Osteocyte (in vitro differentiated cells): ENCODE measurements at regions not wholly inside any gene's neighbourhood (a gene's known extent, or its start where the extent isn't known, plus 50 kb on each side); places are given as distances from the start of the nearest gene placed in this dataset.

ENCODE experiments used
- DNase-seq: peaks from one replicate; pipeline ENCODE4 v3.0.0; 2021; ENCODE audit warnings: mixed read lengths; ENCODE audit not compliant: unreplicated experiment; ENCODE audit errors: extremely low spot score
- H3K27ac Mint-ChIP-seq: one replicate; pipeline ENCODE4 v1.8.0; 2021; ENCODE audit warnings: mild to moderate bottlenecking, mixed read lengths; ENCODE audit not compliant: unreplicated experiment
- H3K27me3 Mint-ChIP-seq: one replicate; pipeline ENCODE4 v1.8.0; 2021; ENCODE audit warnings: mixed read lengths; ENCODE audit not compliant: unreplicated experiment
- H3K36me3 Mint-ChIP-seq: one replicate; pipeline ENCODE4 v1.8.0; 2021; ENCODE audit warnings: mixed read lengths; ENCODE audit not compliant: unreplicated experiment
- H3K4me1 Mint-ChIP-seq: one replicate; pipeline ENCODE4 v1.8.0; 2021; ENCODE audit warnings: mixed read lengths; ENCODE audit not compliant: unreplicated experiment
- H3K4me3 Mint-ChIP-seq: one replicate; pipeline ENCODE4 v1.8.0; 2021; ENCODE audit warnings: mild to moderate bottlenecking, moderate library complexity, mixed read lengths; ENCODE audit not compliant: unreplicated experiment
- H3K9me3 Mint-ChIP-seq: one replicate; pipeline ENCODE4 v1.8.0; 2021; ENCODE audit warnings: mixed read lengths; ENCODE audit not compliant: unreplicated experiment
- CTCF ChIP-seq: fragments of 200-600 bp; sonication (generic); IDR thresholded peaks from 2 replicates; pipeline ENCODE4 v1.5.0; 2021; ENCODE audit warnings: antibody characterized with exemption, mild to moderate bottlenecking, moderate library complexity

- H3K27me3 Mint-ChIP-seq, result peaks cover 12% of the 10 kb centered on the region
- no peak overlapping the region for H3K27ac Mint-ChIP-seq
- DNase-seq, result no peak
- TF ChIP-seq CTCF, result no peak
- peaks cover 4% of the 10 kb centered on the region for H3K9me3 Mint-ChIP-seq
- H3K4me3 Mint-ChIP-seq, result no peak overlapping the region
- no peaks in the 10 kb centered on the region for H3K36me3 Mint-ChIP-seq
- no peaks in the 10 kb centered on the region for H3K4me1 Mint-ChIP-seq
Measured at GRCh38 chr4:96037705-96038104, 197.8 kb downstream of the PDHA2 start.

DNA sequence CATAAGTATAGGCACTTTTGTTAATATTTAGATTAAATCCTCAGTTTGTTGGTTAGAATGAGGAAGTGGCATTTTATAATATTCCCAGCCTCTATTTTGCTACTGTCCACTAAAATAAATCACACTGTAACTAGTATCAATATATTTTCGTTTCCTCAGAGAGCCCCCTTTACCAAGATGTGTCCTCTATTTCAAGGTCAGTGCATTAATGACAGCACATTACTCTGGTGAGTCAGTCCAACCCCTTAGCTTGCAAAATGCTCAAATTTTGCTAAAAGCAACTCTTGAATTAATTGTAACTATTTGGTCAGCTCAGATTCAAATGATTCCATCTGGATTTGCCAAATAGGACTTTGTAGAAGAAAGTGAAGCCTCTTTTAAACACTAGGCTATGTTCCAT, 199.3 kb downstream of the PDHA2 start:
- peaks cover 4% of the 10 kb centered on the region for H3K9me3 Mint-ChIP-seq
- peaks cover 12% of the 10 kb centered on the region for H3K27me3 Mint-ChIP-seq
- TF ChIP-seq CTCF, result no peak
- H3K27ac Mint-ChIP-seq, result no peak overlapping the region
- DNase-seq, result no peak
- no peak overlapping the region for H3K4me3 Mint-ChIP-seq
- no peaks in the 10 kb centered on the region for H3K4me1 Mint-ChIP-seq
- H3K36me3 Mint-ChIP-seq, result no peaks in the 10 kb centered on the region

GRCh38 chr4:96039803-96040436, 200.0 kb downstream of the PDHA2 start:
- TF ChIP-seq CTCF, result no peak
- H3K27ac Mint-ChIP-seq, result no peak overlapping the region
- H3K4me1 Mint-ChIP-seq, result no peaks in the 10 kb centered on the region

DNA sequence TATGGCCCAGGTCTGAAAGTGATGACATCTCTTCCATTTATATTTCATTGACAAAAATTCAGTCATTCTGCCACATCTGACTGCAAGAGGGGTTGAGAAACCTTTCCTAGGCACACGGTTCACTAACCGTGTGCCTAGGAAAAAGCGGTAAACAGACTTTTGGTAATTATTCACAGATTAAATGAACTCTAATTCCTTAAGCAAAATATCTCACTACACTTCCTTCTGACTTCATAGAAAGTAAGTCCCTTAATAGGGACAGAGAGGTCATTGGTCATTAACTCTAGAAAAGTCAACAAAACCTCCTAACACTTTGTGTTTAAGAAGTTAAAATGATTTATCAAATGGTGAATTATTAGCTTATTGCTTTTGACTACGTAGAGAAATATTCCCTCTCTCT, 205.1 kb downstream of the PDHA2 start:
- TF ChIP-seq CTCF, result no peak
- H3K4me1 Mint-ChIP-seq, result no peaks in the 10 kb centered on the region
- no peak overlapping the region for H3K4me3 Mint-ChIP-seq
- no peak for DNase-seq
- H3K36me3 Mint-ChIP-seq, result no peaks in the 10 kb centered on the region
- no peaks in the 10 kb centered on the region for H3K9me3 Mint-ChIP-seq
- H3K27me3 Mint-ChIP-seq, result peaks cover 6% of the 10 kb centered on the region
- no peak overlapping the region for H3K27ac Mint-ChIP-seq

More at GRCh38 chr4:96039803-96040436, 200.0 kb downstream of the PDHA2 start:
- Mint-ChIP-seq H3K27me3 (peaks cover 12% of the 10 kb centered on the region), H3K4me3 (no peak overlapping the region), H3K9me3 (peaks cover 3% of the 10 kb centered on the region), H3K36me3 (no peaks in the 10 kb centered on the region)
- DNase-seq, result no peak

- Mint-ChIP-seq H3K9me3 (no peaks in the 10 kb centered on the region), H3K27me3 (peaks cover 2% of the 10 kb centered on the region), H3K36me3 (no peaks in the 10 kb centered on the region), H3K27ac (no peak overlapping the region), H3K4me3 (no peak overlapping the region), H3K4me1 (peaks cover 1% of the 10 kb centered on the region)
- DNase-seq, result no peak
- TF ChIP-seq CTCF, result no peak
Measured at GRCh38 chr4:96052827-96053226, 212.9 kb downstream of the PDHA2 start.
